ENCODE measurements at regions not wholly inside any gene's neighbourhood (a gene's known extent, or its start where the extent isn't known, plus 50 kb on each side); places are given as distances from the start of the nearest gene placed in this dataset.
A peak's percentile ranks its signal among the peaks of the same experiment; 100 is the strongest.
"Not testable (repeated sequence)": the region's sequence is repeated elsewhere in the genome, so short reads cannot be mapped to it uniquely, and the experiment has no call there.

- no peak overlapping the region for H3K9ac ChIP-seq (ENCODE audit: low read length)
- H3K4me3 ChIP-seq (ENCODE audit: low read length) = no peak overlapping the region
- no peaks in the 10 kb centered on the region for H3K27me3 ChIP-seq (ENCODE audit: insufficient read depth, low read length, poor library complexity)
- no peaks in the 10 kb centered on the region for H3K36me3 ChIP-seq (ENCODE audit: control insufficient read depth, insufficient read depth, low read length)
- H4K8ac ChIP-seq (ENCODE audit: low read depth, low read length) = no peak overlapping the region
- H3K4ac ChIP-seq (ENCODE audit: low read depth, low read length) = no peak overlapping the region
- H3K79me2 ChIP-seq (ENCODE audit: control insufficient read depth, insufficient read depth, low read length) = no peaks in the 10 kb centered on the region
- no CpG with 5 or more reads among the region's 6 CpGs for WGBS (ENCODE audit: extremely low coverage, insufficient coverage, low lambda C conversion rate)
- H2BK15ac ChIP-seq (replicated peaks; ENCODE audit: low read depth) = no peak overlapping the region
- no peaks in the 10 kb centered on the region for H3K4me1 ChIP-seq (ENCODE audit: control insufficient read depth, low read depth, low read length)
- no peak overlapping the region for H3K56ac ChIP-seq (ENCODE audit: low read length)
- no peak overlapping the region for H2BK120ac ChIP-seq (ENCODE audit: low read depth, low read length)
- no peak overlapping the region for H3K27ac ChIP-seq (ENCODE audit: low read depth, low read length)
- no peak overlapping the region for H3K4me2 ChIP-seq (ENCODE audit: low read length)
- H2AK5ac ChIP-seq (ENCODE audit: low read length) = no peak overlapping the region
- no peaks in the 10 kb centered on the region for H3K79me1 ChIP-seq (ENCODE audit: low read length)
- H3K23ac ChIP-seq (ENCODE audit: low read length) = no peak overlapping the region
- H3K18ac ChIP-seq (ENCODE audit: low read length) = no peak overlapping the region
- no peak overlapping the region for H4K5ac ChIP-seq (ENCODE audit: low read length)
- no peak for DNase-seq
- H2BK5ac ChIP-seq (ENCODE audit: low read length) = no peak overlapping the region
Measured at GRCh38 chr2:80947601-80948130, 643.1 kb upstream of the LRRTM1 start.

- H2BK120ac ChIP-seq (ENCODE audit: low read depth, low read length) = no peak overlapping the region
- H3K18ac ChIP-seq (ENCODE audit: low read length) = no peak overlapping the region
- no peaks in the 10 kb centered on the region for H3K4me1 ChIP-seq (ENCODE audit: control insufficient read depth, low read depth, low read length)
- no peaks in the 10 kb centered on the region for H3K79me2 ChIP-seq (ENCODE audit: control insufficient read depth, insufficient read depth, low read length)
- no peak overlapping the region for H2AK5ac ChIP-seq (ENCODE audit: low read length)
- H3K27ac ChIP-seq (ENCODE audit: low read depth, low read length) = no peak overlapping the region
- no peaks in the 10 kb centered on the region for H3K27me3 ChIP-seq (ENCODE audit: insufficient read depth, low read length, poor library complexity)
- no peak overlapping the region for H3K23ac ChIP-seq (ENCODE audit: low read length)
- no peak for DNase-seq
- no CpG with 5 or more reads among the region's 3 CpGs for WGBS (ENCODE audit: extremely low coverage, insufficient coverage, low lambda C conversion rate)
- no peaks in the 10 kb centered on the region for H3K79me1 ChIP-seq (ENCODE audit: low read length)
- H2BK15ac ChIP-seq (replicated peaks; ENCODE audit: low read depth) = no peak overlapping the region
- H2BK5ac ChIP-seq (ENCODE audit: low read length) = no peak overlapping the region
- H4K8ac ChIP-seq (ENCODE audit: low read depth, low read length) = no peak overlapping the region
- no peak overlapping the region for H3K4ac ChIP-seq (ENCODE audit: low read depth, low read length)
- no peak overlapping the region for H3K9ac ChIP-seq (ENCODE audit: low read length)
- H3K36me3 ChIP-seq (ENCODE audit: control insufficient read depth, insufficient read depth, low read length) = no peaks in the 10 kb centered on the region
- H3K4me3 ChIP-seq (ENCODE audit: low read length) = no peak overlapping the region
- H3K4me2 ChIP-seq (ENCODE audit: low read length) = no peak overlapping the region
- H3K56ac ChIP-seq (ENCODE audit: low read length) = no peak overlapping the region
- H4K5ac ChIP-seq (ENCODE audit: low read length) = no peak overlapping the region
Measured at GRCh38 chr2:80943487-80943886, 638.9 kb upstream of the LRRTM1 start.

- Histone ChIP-seq H3K36me3 (ENCODE audit: control insufficient read depth, insufficient read depth, low read length) (no peaks in the 10 kb centered on the region), H2BK15ac (replicated peaks; ENCODE audit: low read depth) (no peak overlapping the region), H3K4me1 (ENCODE audit: control insufficient read depth, low read depth, low read length) (no peaks in the 10 kb centered on the region), H3K79me2 (ENCODE audit: control insufficient read depth, insufficient read depth, low read length) (no peaks in the 10 kb centered on the region), H3K27ac (ENCODE audit: low read depth, low read length) (no peak overlapping the region), H3K27me3 (ENCODE audit: insufficient read depth, low read length, poor library complexity) (no peaks in the 10 kb centered on the region), H3K79me1 (ENCODE audit: low read length) (no peaks in the 10 kb centered on the region), H3K23ac (ENCODE audit: low read length) (no peak overlapping the region), H4K8ac (ENCODE audit: low read depth, low read length) (no peak overlapping the region), H3K9ac (ENCODE audit: low read length) (no peak overlapping the region), H3K4me2 (ENCODE audit: low read length) (no peak overlapping the region), H2AK5ac (ENCODE audit: low read length) (no peak overlapping the region), H3K18ac (ENCODE audit: low read length) (no peak overlapping the region), H4K5ac (ENCODE audit: low read length) (no peak overlapping the region), H2BK5ac (ENCODE audit: low read length) (no peak overlapping the region), H3K4me3 (ENCODE audit: low read length) (no peak overlapping the region), H3K4ac (ENCODE audit: low read depth, low read length) (no peak overlapping the region), H3K56ac (ENCODE audit: low read length) (no peak overlapping the region), H2BK120ac (ENCODE audit: low read depth, low read length) (no peak overlapping the region)
- no CpG with 5 or more reads among the region's 4 CpGs for WGBS (ENCODE audit: extremely low coverage, insufficient coverage, low lambda C conversion rate)
- no peak for DNase-seq
Measured at GRCh38 chr2:80942766-80943165, 638.2 kb upstream of the LRRTM1 start.

GRCh38 chr2:80938463-80938862 lies 633.9 kb upstream of the LRRTM1 start:
- Histone ChIP-seq H3K79me2 (ENCODE audit: control insufficient read depth, insufficient read depth, low read length) (no peaks in the 10 kb centered on the region), H3K9ac (ENCODE audit: low read length) (no peak overlapping the region), H3K56ac (ENCODE audit: low read length) (no peak overlapping the region), H3K23ac (ENCODE audit: low read length) (no peak overlapping the region), H3K36me3 (ENCODE audit: control insufficient read depth, insufficient read depth, low read length) (no peaks in the 10 kb centered on the region), H3K4me2 (ENCODE audit: low read length) (no peak overlapping the region), H2BK15ac (replicated peaks; ENCODE audit: low read depth) (no peak overlapping the region), H3K4me1 (ENCODE audit: control insufficient read depth, low read depth, low read length) (no peaks in the 10 kb centered on the region), H2AK5ac (ENCODE audit: low read length) (no peak overlapping the region), H3K18ac (ENCODE audit: low read length) (no peak overlapping the region), H2BK5ac (ENCODE audit: low read length) (no peak overlapping the region), H4K8ac (ENCODE audit: low read depth, low read length) (no peak overlapping the region), H2BK120ac (ENCODE audit: low read depth, low read length) (no peak overlapping the region), H3K27me3 (ENCODE audit: insufficient read depth, low read length, poor library complexity) (no peaks in the 10 kb centered on the region), H3K4ac (ENCODE audit: low read depth, low read length) (no peak overlapping the region), H3K27ac (ENCODE audit: low read depth, low read length) (no peak overlapping the region), H3K79me1 (ENCODE audit: low read length) (no peaks in the 10 kb centered on the region), H4K5ac (ENCODE audit: low read length) (no peak overlapping the region), H3K4me3 (ENCODE audit: low read length) (no peak overlapping the region)
- DNase-seq = no peak
- WGBS (ENCODE audit: extremely low coverage, insufficient coverage, low lambda C conversion rate) = no CpG with 5 or more reads among the region's 3 CpGs

- H4K5ac ChIP-seq (ENCODE audit: low read length); H3K4ac ChIP-seq (ENCODE audit: low read depth, low read length); H3K4me3 ChIP-seq (ENCODE audit: low read length); H2BK5ac ChIP-seq (ENCODE audit: low read length); H3K56ac ChIP-seq (ENCODE audit: low read length); H3K27ac ChIP-seq (ENCODE audit: low read depth, low read length); H3K4me2 ChIP-seq (ENCODE audit: low read length); H3K79me1 ChIP-seq (ENCODE audit: low read length); DNase-seq; H2BK120ac ChIP-seq (ENCODE audit: low read depth, low read length); H3K23ac ChIP-seq (ENCODE audit: low read length); H3K4me1 ChIP-seq (ENCODE audit: control insufficient read depth, low read depth, low read length); H3K36me3 ChIP-seq (ENCODE audit: control insufficient read depth, insufficient read depth, low read length); H2AK5ac ChIP-seq (ENCODE audit: low read length); H4K8ac ChIP-seq (ENCODE audit: low read depth, low read length); H3K79me2 ChIP-seq (ENCODE audit: control insufficient read depth, insufficient read depth, low read length); H3K9ac ChIP-seq (ENCODE audit: low read length); H3K27me3 ChIP-seq (ENCODE audit: insufficient read depth, low read length, poor library complexity); H2BK15ac ChIP-seq (replicated peaks; ENCODE audit: low read depth); H3K18ac ChIP-seq (ENCODE audit: low read length): not testable (repeated sequence)
- WGBS (ENCODE audit: extremely low coverage, insufficient coverage, low lambda C conversion rate) = no CpG with 5 or more reads among the region's 6 CpGs
Measured at GRCh38 chr2:80931820-80932219, 627.3 kb upstream of the LRRTM1 start.

- no peak overlapping the region for H3K56ac ChIP-seq (ENCODE audit: low read length)
- H3K18ac ChIP-seq (ENCODE audit: low read length) = no peak overlapping the region
- H3K27me3 ChIP-seq (ENCODE audit: insufficient read depth, low read length, poor library complexity) = no peaks in the 10 kb centered on the region
- no peak overlapping the region for H3K27ac ChIP-seq (ENCODE audit: low read depth, low read length)
- H4K8ac ChIP-seq (ENCODE audit: low read depth, low read length) = no peak overlapping the region
- H2BK120ac ChIP-seq (ENCODE audit: low read depth, low read length) = no peak overlapping the region
- H3K4me1 ChIP-seq (ENCODE audit: control insufficient read depth, low read depth, low read length) = no peaks in the 10 kb centered on the region
- no peak overlapping the region for H4K5ac ChIP-seq (ENCODE audit: low read length)
- no peak overlapping the region for H3K23ac ChIP-seq (ENCODE audit: low read length)
- H3K36me3 ChIP-seq (ENCODE audit: control insufficient read depth, insufficient read depth, low read length) = no peaks in the 10 kb centered on the region
- no peak overlapping the region for H2AK5ac ChIP-seq (ENCODE audit: low read length)
- no peak overlapping the region for H2BK5ac ChIP-seq (ENCODE audit: low read length)
- WGBS (ENCODE audit: extremely low coverage, insufficient coverage, low lambda C conversion rate) = no CpG with 5 or more reads among the region's 1 CpG
- H3K79me2 ChIP-seq (ENCODE audit: control insufficient read depth, insufficient read depth, low read length) = no peaks in the 10 kb centered on the region
- no peak overlapping the region for H3K9ac ChIP-seq (ENCODE audit: low read length)
- DNase-seq = peak; percentile 33
- no peak overlapping the region for H2BK15ac ChIP-seq (replicated peaks; ENCODE audit: low read depth)
- no peaks in the 10 kb centered on the region for H3K79me1 ChIP-seq (ENCODE audit: low read length)
- no peak overlapping the region for H3K4me2 ChIP-seq (ENCODE audit: low read length)
- H3K4ac ChIP-seq (ENCODE audit: low read depth, low read length) = no peak overlapping the region
- no peak overlapping the region for H3K4me3 ChIP-seq (ENCODE audit: low read length)
Measured at GRCh38 chr2:80930777-80931176, 626.2 kb upstream of the LRRTM1 start.

Measured in mesendoderm (in vitro differentiated cells).